GM23338 (cell line): ENCODE measurements at regions not wholly inside any gene's neighbourhood (a gene's known extent, or its start where the extent isn't known, plus 50 kb on each side); places are given as distances from the start of the nearest gene placed in this dataset.

Experiments used
- CREB1 ChIP-seq: fragments of 250-450 bp; sonication (Bioruptor Pico); IDR thresholded peaks from 2 replicates; pipeline ENCODE4 v1.5.0; 2020; ENCODE audit warnings: low read depth, mild to moderate bottlenecking, moderate library complexity
- EZH2 ChIP-seq: fragments of 200-600 bp; sonication (generic); IDR thresholded peaks from one replicate; pipeline ENCODE4 v1.8.0; 2017; ENCODE audit warnings: antibody characterized with exemption, mild to moderate bottlenecking, low read depth; ENCODE audit not compliant: unreplicated experiment
- EZH2phosphoT487 ChIP-seq: fragments of 200-600 bp; sonication (generic); IDR thresholded peaks from one replicate; pipeline ENCODE4 v1.8.1; 2018; ENCODE audit warnings: antibody characterized with exemption; ENCODE audit not compliant: unreplicated experiment
- JUNB ChIP-seq: IDR thresholded peaks from one replicate; pipeline ENCODE4 v1.6.1; 2016; ENCODE audit warnings: antibody characterized with exemption; ENCODE audit not compliant: unreplicated experiment
- POLR2AphosphoS5 ChIP-seq: IDR thresholded peaks from 2 replicates; pipeline ENCODE4 v1.6.1; 2016; ENCODE audit warnings: antibody characterized with exemption, low read depth
- STAT1 ChIP-seq: IDR thresholded peaks from one replicate; pipeline ENCODE4 v1.6.1; 2016; ENCODE audit warnings: antibody characterized with exemption; ENCODE audit not compliant: unreplicated experiment
- ZNF331 ChIP-seq: fragments of 250-450 bp; sonication (Bioruptor Pico); IDR thresholded peaks from 2 replicates; pipeline ENCODE4 v1.5.0; 2020; ENCODE audit warnings: low read depth, mild to moderate bottlenecking, moderate library complexity
- TF ChIP-seq, protein P1 (sequence below), 2 experiments: fragments of 200-600 bp in 1 of 2; sonication (generic) in 1 of 2; conservative IDR thresholded peaks; 2 replicates each; pipeline versions ENCODE4 v1.5.1 to v1.6.1; 2016 to 2017; ENCODE audit warnings: antibody characterized with exemption in 2 of 2, low read depth in 2 of 2, mild to moderate bottlenecking in 2 of 2, moderate library complexity in 1 of 2
- TF ChIP-seq, protein P2 (sequence below): IDR thresholded peaks from one replicate; pipeline ENCODE4 v1.6.1; 2018; ENCODE audit warnings: antibody characterized with exemption; ENCODE audit not compliant: unreplicated experiment
- TF ChIP-seq, protein P3 (sequence below): fragments of 250-450 bp; sonication (Bioruptor Pico); IDR thresholded peaks from 2 replicates; pipeline ENCODE4 v1.5.0; 2020; ENCODE audit warnings: mild to moderate bottlenecking, moderate library complexity
- TF ChIP-seq, protein P4 (sequence below): IDR thresholded peaks from 2 replicates; pipeline ENCODE4 v1.6.1; 2016; ENCODE audit warnings: antibody characterized with exemption

DNA sequence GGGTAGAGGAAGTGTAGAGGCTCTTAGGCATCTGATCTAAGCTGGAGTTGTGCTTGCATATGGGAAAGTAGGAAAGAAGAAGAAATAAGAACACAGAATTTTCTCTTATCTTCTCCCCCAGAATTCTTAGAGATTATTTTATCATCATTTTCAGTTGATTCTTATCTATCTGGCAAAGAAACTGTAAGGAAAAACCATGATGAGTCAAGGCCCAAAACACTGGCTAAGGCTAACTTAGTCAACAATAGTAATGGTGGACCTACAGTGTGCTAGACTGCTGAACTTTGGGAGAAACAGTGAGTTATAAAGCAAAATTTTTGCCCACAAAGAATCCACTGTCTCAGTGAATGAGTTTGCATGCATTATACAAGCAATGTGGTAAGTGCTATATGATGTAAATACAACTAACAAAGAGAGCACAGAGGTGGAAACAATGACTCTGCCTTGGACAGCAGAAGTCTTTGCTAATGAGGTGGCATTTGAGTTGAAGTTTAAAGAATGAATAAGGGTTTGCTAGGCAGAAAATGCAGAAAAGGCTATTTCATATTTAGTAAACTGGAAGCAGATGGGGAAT is 344.5 kb upstream of the PLET1 start:
- TF ChIP-seq EZH2: no peak
- TF ChIP-seq, protein P1, sequence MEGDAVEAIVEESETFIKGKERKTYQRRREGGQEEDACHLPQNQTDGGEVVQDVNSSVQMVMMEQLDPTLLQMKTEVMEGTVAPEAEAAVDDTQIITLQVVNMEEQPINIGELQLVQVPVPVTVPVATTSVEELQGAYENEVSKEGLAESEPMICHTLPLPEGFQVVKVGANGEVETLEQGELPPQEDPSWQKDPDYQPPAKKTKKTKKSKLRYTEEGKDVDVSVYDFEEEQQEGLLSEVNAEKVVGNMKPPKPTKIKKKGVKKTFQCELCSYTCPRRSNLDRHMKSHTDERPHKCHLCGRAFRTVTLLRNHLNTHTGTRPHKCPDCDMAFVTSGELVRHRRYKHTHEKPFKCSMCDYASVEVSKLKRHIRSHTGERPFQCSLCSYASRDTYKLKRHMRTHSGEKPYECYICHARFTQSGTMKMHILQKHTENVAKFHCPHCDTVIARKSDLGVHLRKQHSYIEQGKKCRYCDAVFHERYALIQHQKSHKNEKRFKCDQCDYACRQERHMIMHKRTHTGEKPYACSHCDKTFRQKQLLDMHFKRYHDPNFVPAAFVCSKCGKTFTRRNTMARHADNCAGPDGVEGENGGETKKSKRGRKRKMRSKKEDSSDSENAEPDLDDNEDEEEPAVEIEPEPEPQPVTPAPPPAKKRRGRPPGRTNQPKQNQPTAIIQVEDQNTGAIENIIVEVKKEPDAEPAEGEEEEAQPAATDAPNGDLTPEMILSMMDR (conservative IDR thresholded peaks at IDR 0.05; ENCODE audit: low read depth in 2 of 2): no peak
- TF ChIP-seq POLR2AphosphoS5: no peak
- no peak for TF ChIP-seq JUNB
- TF ChIP-seq, protein P2, sequence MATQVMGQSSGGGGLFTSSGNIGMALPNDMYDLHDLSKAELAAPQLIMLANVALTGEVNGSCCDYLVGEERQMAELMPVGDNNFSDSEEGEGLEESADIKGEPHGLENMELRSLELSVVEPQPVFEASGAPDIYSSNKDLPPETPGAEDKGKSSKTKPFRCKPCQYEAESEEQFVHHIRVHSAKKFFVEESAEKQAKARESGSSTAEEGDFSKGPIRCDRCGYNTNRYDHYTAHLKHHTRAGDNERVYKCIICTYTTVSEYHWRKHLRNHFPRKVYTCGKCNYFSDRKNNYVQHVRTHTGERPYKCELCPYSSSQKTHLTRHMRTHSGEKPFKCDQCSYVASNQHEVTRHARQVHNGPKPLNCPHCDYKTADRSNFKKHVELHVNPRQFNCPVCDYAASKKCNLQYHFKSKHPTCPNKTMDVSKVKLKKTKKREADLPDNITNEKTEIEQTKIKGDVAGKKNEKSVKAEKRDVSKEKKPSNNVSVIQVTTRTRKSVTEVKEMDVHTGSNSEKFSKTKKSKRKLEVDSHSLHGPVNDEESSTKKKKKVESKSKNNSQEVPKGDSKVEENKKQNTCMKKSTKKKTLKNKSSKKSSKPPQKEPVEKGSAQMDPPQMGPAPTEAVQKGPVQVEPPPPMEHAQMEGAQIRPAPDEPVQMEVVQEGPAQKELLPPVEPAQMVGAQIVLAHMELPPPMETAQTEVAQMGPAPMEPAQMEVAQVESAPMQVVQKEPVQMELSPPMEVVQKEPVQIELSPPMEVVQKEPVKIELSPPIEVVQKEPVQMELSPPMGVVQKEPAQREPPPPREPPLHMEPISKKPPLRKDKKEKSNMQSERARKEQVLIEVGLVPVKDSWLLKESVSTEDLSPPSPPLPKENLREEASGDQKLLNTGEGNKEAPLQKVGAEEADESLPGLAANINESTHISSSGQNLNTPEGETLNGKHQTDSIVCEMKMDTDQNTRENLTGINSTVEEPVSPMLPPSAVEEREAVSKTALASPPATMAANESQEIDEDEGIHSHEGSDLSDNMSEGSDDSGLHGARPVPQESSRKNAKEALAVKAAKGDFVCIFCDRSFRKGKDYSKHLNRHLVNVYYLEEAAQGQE: no peak
- TF ChIP-seq EZH2phosphoT487: no peak
- TF ChIP-seq CREB1 (CRISPR knock-in tag): no peak
- TF ChIP-seq STAT1: no peak
- TF ChIP-seq ZNF331: no peak
- TF ChIP-seq, protein P3, sequence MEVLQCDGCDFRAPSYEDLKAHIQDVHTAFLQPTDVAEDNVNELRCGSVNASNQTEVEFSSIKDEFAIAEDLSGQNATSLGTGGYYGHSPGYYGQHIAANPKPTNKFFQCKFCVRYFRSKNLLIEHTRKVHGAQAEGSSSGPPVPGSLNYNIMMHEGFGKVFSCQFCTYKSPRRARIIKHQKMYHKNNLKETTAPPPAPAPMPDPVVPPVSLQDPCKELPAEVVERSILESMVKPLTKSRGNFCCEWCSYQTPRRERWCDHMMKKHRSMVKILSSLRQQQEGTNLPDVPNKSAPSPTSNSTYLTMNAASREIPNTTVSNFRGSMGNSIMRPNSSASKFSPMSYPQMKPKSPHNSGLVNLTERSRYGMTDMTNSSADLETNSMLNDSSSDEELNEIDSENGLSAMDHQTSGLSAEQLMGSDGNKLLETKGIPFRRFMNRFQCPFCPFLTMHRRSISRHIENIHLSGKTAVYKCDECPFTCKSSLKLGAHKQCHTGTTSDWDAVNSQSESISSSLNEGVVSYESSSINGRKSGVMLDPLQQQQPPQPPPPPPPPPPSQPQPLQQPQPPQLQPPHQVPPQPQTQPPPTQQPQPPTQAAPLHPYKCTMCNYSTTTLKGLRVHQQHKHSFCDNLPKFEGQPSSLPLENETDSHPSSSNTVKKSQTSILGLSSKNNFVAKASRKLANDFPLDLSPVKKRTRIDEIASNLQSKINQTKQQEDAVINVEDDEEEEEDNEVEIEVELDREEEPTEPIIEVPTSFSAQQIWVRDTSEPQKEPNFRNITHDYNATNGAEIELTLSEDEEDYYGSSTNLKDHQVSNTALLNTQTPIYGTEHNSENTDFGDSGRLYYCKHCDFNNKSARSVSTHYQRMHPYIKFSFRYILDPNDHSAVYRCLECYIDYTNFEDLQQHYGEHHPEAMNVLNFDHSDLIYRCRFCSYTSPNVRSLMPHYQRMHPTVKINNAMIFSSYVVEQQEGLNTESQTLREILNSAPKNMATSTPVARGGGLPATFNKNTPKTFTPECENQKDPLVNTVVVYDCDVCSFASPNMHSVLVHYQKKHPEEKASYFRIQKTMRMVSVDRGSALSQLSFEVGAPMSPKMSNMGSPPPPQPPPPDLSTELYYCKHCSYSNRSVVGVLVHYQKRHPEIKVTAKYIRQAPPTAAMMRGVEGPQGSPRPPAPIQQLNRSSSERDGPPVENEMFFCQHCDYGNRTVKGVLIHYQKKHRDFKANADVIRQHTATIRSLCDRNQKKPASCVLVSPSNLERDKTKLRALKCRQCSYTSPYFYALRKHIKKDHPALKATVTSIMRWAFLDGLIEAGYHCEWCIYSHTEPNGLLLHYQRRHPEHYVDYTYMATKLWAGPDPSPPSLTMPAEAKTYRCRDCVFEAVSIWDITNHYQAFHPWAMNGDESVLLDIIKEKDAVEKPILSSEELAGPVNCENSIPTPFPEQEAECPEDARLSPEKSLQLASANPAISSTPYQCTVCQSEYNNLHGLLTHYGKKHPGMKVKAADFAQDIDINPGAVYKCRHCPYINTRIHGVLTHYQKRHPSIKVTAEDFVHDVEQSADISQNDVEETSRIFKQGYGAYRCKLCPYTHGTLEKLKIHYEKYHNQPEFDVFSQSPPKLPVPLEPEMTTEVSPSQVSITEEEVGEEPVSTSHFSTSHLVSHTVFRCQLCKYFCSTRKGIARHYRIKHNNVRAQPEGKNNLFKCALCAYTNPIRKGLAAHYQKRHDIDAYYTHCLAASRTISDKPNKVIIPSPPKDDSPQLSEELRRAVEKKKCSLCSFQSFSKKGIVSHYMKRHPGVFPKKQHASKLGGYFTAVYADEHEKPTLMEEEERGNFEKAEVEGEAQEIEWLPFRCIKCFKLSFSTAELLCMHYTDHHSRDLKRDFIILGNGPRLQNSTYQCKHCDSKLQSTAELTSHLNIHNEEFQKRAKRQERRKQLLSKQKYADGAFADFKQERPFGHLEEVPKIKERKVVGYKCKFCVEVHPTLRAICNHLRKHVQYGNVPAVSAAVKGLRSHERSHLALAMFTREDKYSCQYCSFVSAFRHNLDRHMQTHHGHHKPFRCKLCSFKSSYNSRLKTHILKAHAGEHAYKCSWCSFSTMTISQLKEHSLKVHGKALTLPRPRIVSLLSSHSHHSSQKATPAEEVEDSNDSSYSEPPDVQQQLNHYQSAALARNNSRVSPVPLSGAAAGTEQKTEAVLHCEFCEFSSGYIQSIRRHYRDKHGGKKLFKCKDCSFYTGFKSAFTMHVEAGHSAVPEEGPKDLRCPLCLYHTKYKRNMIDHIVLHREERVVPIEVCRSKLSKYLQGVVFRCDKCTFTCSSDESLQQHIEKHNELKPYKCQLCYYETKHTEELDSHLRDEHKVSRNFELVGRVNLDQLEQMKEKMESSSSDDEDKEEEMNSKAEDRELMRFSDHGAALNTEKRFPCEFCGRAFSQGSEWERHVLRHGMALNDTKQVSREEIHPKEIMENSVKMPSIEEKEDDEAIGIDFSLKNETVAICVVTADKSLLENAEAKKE (CRISPR knock-in tag): no peak
- TF ChIP-seq, protein P4, sequence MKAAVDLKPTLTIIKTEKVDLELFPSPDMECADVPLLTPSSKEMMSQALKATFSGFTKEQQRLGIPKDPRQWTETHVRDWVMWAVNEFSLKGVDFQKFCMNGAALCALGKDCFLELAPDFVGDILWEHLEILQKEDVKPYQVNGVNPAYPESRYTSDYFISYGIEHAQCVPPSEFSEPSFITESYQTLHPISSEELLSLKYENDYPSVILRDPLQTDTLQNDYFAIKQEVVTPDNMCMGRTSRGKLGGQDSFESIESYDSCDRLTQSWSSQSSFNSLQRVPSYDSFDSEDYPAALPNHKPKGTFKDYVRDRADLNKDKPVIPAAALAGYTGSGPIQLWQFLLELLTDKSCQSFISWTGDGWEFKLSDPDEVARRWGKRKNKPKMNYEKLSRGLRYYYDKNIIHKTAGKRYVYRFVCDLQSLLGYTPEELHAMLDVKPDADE: no peak
